Endodermal cell (in vitro differentiated cells): ENCODE measurements at regions not wholly inside any gene's neighbourhood (a gene's known extent, or its start where the extent isn't known, plus 50 kb on each side); places are given as distances from the start of the nearest gene placed in this dataset.

Source experiments
- DNase-seq: peaks from one replicate; pipeline ENCODE4 v3.0.0-alpha.2; 2017
- H3K27ac ChIP-seq: 2 replicates; pipeline ENCODE4 v1.5.1; 2013; ENCODE audit warnings: mild to moderate bottlenecking, low read depth, low read length, moderate library complexity
- H3K27me3 ChIP-seq: 2 replicates; pipeline ENCODE4 v1.6.1; 2013; ENCODE audit warnings: mild to moderate bottlenecking, low read length, moderate library complexity; ENCODE audit not compliant: insufficient read depth, control insufficient read depth, poor library complexity, severe bottlenecking
- H3K36me3 ChIP-seq: 2 replicates; pipeline ENCODE4 v1.7.0; 2013; ENCODE audit warnings: mild to moderate bottlenecking, low read length, moderate library complexity; ENCODE audit not compliant: control insufficient read depth, insufficient read depth
- H3K4me1 ChIP-seq: one replicate; pipeline ENCODE4 v1.7.0; 2013; ENCODE audit warnings: low read length; ENCODE audit not compliant: control insufficient read depth, insufficient read depth
- H3K4me3 ChIP-seq: 2 replicates; pipeline ENCODE4 v1.5.1; 2013; ENCODE audit warnings: mild to moderate bottlenecking, low read length, moderate library complexity
- H3K9ac ChIP-seq: 2 replicates; pipeline ENCODE4 v1.6.1; 2013; ENCODE audit warnings: mild to moderate bottlenecking, low read length, moderate library complexity; ENCODE audit not compliant: poor library complexity, severe bottlenecking; ENCODE audit errors: extremely low read depth
- H3K9me3 ChIP-seq: 2 replicates; pipeline ENCODE4 v1.6.1; 2013; ENCODE audit warnings: mild to moderate bottlenecking, low read length, moderate library complexity; ENCODE audit not compliant: control insufficient read depth
- H3K27ac Mint-ChIP-seq: 2 replicates; pipeline ENCODE4 v1.8.0; 2020; ENCODE audit warnings: mixed read lengths
- H3K27me3 Mint-ChIP-seq: 2 replicates; pipeline ENCODE4 v1.8.0; 2021; ENCODE audit warnings: mild to moderate bottlenecking, mixed read lengths; ENCODE audit not compliant: insufficient read depth
- H3K36me3 Mint-ChIP-seq: 2 replicates; pipeline ENCODE4 v1.8.0; 2020; ENCODE audit warnings: low read depth, mixed read lengths
- H3K4me1 Mint-ChIP-seq: 2 replicates; pipeline ENCODE4 v1.8.0; 2020; ENCODE audit warnings: mixed read lengths
- H3K4me3 Mint-ChIP-seq: 2 replicates; pipeline ENCODE4 v1.8.0; 2020; ENCODE audit warnings: mild to moderate bottlenecking, moderate library complexity, mixed read lengths
- H3K9me3 Mint-ChIP-seq: 2 replicates; pipeline ENCODE4 v1.8.0; 2020; ENCODE audit warnings: mild to moderate bottlenecking, mixed read lengths
- WGBS, 2 experiments: methylation state at CpG; one replicate each; pipeline versions ENCODE4 v1.1.5 to v1.1.7; 2013; ENCODE audit warnings: missing lambda C conversion rate in 2 of 2, mixed read lengths in 1 of 2; ENCODE audit not compliant: insufficient coverage in 1 of 2, insufficient read length in 1 of 2; 5-methylcytosine and 5-hydroxymethylcytosine counted together
- TF ChIP-seq, protein P1 (sequence below): fragments of 200-600 bp; sonication (generic); conservative IDR thresholded peaks from 2 replicates; pipeline ENCODE4 v1.5.0; 2021; ENCODE audit warnings: antibody characterized with exemption, mild to moderate bottlenecking

DNA sequence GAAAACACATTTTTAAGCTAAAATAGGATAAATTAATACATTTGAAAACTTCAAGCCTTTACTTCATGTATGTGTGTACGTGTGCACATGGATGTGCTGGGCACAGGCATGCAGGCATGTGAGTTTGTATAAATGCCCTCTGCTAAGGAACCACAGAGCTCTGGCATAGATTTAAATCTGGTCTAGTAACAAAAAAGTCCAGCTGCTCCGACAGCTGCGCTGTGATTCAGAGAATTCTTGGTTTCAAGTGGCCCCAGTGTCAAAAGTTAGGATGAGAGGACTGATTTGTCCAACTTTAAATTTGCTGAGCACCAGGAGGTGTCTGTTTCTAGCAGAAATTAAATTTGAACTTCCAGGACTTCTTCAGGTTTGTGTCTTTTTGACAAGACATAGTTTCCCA lies 203.7 kb upstream of the TUT7 start:
- Mint-ChIP-seq H3K4me3 (no peak overlapping the region), H3K9me3 (no peaks in the 10 kb centered on the region), H3K36me3 (no peaks in the 10 kb centered on the region), H3K4me1 (no peaks in the 10 kb centered on the region), H3K27me3 (no peaks in the 10 kb centered on the region), H3K27ac (no peak overlapping the region)
- H3K4me3 ChIP-seq: no peak overlapping the region
- H3K27ac ChIP-seq: no peak overlapping the region
- no peaks in the 10 kb centered on the region for H3K27me3 ChIP-seq
- H3K36me3 ChIP-seq: no peaks in the 10 kb centered on the region
- no peak overlapping the region for H3K9ac ChIP-seq
- TF ChIP-seq, protein P1, sequence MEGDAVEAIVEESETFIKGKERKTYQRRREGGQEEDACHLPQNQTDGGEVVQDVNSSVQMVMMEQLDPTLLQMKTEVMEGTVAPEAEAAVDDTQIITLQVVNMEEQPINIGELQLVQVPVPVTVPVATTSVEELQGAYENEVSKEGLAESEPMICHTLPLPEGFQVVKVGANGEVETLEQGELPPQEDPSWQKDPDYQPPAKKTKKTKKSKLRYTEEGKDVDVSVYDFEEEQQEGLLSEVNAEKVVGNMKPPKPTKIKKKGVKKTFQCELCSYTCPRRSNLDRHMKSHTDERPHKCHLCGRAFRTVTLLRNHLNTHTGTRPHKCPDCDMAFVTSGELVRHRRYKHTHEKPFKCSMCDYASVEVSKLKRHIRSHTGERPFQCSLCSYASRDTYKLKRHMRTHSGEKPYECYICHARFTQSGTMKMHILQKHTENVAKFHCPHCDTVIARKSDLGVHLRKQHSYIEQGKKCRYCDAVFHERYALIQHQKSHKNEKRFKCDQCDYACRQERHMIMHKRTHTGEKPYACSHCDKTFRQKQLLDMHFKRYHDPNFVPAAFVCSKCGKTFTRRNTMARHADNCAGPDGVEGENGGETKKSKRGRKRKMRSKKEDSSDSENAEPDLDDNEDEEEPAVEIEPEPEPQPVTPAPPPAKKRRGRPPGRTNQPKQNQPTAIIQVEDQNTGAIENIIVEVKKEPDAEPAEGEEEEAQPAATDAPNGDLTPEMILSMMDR: no peak
- WGBS, 2 experiments: 94 to 96% methylated on average over 3 of the region's 3 CpGs
- H3K9me3 ChIP-seq: no peaks in the 10 kb centered on the region
- no peak for DNase-seq
- H3K4me1 ChIP-seq: no peaks in the 10 kb centered on the region

DNA sequence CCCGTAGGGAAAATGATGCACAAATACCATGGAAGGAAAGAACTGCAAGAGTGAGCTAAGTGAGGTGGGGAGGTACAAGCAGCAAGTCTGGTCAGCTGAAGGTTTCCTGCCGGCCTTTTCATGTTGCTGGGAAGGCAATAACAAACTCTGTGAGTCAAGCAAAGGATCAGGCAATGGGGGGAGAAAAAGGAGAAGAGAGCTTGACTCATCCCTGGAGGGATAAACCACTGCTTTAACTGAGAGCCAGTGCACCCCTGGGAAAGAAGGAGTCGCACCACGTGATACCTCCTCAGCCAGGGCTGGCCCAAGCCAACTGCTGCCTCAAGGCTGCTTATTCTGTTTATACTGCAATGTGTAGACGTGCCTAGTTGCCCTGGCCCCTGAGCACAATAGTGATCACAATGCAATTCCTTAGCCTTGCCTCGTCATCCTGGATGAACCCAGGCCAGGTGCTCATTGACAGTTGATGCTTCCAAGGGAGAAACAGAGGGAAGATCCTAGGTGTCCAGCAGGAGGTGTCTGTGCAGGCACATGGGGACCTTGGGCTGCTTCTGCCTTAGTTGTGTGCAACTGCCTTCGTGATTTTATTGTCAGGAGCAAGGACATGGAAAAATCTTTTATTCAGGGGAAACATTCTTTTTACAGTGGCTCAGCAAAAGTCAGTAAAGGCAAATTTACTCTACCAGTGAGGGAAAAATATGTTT lies 203.0 kb upstream of the TUT7 start:
- H3K27me3 Mint-ChIP-seq: no peaks in the 10 kb centered on the region

DNA sequence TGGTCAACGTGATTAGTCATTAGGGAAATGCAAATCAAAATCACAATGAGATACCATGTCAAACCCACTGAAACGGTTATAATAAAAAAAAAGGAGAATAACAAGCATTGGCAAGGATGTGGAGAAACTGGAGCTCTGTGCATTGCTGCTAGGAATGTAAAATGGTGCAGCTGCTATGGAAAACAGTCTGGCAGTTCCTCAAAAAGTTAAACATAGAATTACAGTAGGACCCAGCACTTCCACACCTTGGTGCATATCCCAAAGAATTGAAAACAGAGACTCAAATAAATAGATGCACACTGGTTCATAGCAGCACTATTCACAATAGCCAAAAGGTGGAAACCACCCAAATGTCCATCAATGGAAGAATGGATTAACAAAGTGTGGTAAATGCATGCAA lies 201.5 kb upstream of the TUT7 start:
- H3K4me3 Mint-ChIP-seq: no peak overlapping the region
- no peaks in the 10 kb centered on the region for H3K36me3 Mint-ChIP-seq
- Histone ChIP-seq H3K9me3 (no peaks in the 10 kb centered on the region), H3K4me3 (no peak overlapping the region), H3K36me3 (no peaks in the 10 kb centered on the region), H3K4me1 (no peaks in the 10 kb centered on the region), H3K9ac (no peak overlapping the region), H3K27ac (no peak overlapping the region), H3K27me3 (no peaks in the 10 kb centered on the region)
- H3K27me3 Mint-ChIP-seq: no peaks in the 10 kb centered on the region
- WGBS, 2 experiments: 96 to 100% methylated on average over 1 to 2 of the region's 2 CpGs
- no peak for DNase-seq
- H3K4me1 Mint-ChIP-seq: no peaks in the 10 kb centered on the region
- H3K27ac Mint-ChIP-seq: no peak overlapping the region
- TF ChIP-seq, protein P1: no peak
- H3K9me3 Mint-ChIP-seq: no peaks in the 10 kb centered on the region

More for the DNA sequence above, 203.0 kb upstream of the TUT7 start:
- H3K4me3 ChIP-seq: no peak overlapping the region
- Mint-ChIP-seq H3K36me3 (no peaks in the 10 kb centered on the region), H3K4me3 (no peak overlapping the region), H3K9me3 (no peaks in the 10 kb centered on the region), H3K4me1 (no peaks in the 10 kb centered on the region), H3K27ac (no peak overlapping the region)
- no peaks in the 10 kb centered on the region for H3K4me1 ChIP-seq
- H3K27ac ChIP-seq: no peak overlapping the region
- WGBS, 2 experiments: 82 to 87% methylated on average over 6 to 7 of the region's 7 CpGs
- no peaks in the 10 kb centered on the region for H3K27me3 ChIP-seq
- H3K36me3 ChIP-seq: no peaks in the 10 kb centered on the region
- DNase-seq: no peak
- no peak overlapping the region for H3K9ac ChIP-seq
- no peaks in the 10 kb centered on the region for H3K9me3 ChIP-seq
- TF ChIP-seq, protein P1: no peak
